ENCODE measurements at regions not wholly inside any gene's neighbourhood (a gene's known extent, or its start where the extent isn't known, plus 50 kb on each side); places are given as distances from the start of the nearest gene placed in this dataset.
A peak's percentile ranks its signal among the peaks of the same experiment; 100 is the strongest.

DNA sequence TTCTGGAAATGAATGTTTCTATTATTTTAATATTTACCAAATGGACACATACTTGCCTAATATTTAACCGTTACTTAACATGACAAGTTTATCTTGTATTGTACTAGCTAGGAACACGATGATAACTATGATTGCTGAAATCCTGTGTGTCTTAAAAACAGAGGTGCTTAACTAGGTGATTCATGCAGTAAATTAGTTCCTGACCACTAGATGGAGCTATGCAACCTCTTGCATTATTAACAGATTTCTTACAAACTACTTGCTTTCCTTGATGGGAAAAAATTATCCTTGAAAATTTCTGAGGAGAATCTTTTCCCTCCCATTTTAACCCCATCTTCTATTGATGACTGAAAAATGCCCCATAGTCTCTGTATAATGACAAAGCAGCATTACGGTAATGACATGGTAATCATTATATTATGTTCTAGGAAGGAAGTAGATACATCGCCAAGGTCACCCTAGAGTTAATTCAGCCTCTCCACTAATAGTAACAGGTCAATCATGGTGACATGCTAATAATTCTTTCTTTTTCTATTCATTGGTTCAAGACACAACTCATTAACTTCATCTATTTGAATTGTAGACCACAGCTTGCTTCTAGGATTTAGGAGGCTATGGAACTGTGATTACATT, 844.2 kb downstream of the RAPGEF2 start:
- Histone ChIP-seq H2AFZ (ENCODE audit: low read length) (no peak overlapping the region), H3K9me3 (ENCODE audit: low read length) (no peaks in the 10 kb centered on the region), H4K20me1 (ENCODE audit: insufficient read depth, low read length) (no peaks in the 10 kb centered on the region), H3K36me3 (replicated peaks in 1 of 2; ENCODE audit: control insufficient read depth in 1 of 2, insufficient read depth in 2 of 2, low read length in 2 of 2) (no peaks in the 10 kb centered on the region), H3K4me3 (replicated peaks in 1 of 3; ENCODE audit: insufficient read depth in 1 of 3, low read depth in 2 of 3, low read length in 3 of 3) (no peak overlapping the region), H3K27me3 (ENCODE audit: control insufficient read depth in 1 of 2, insufficient read depth in 2 of 2, low read length in 2 of 2) (no peaks in the 10 kb centered on the region), H3K9ac (ENCODE audit: insufficient read depth, low read depth, low read length) (no peak overlapping the region), H3K4me2 (ENCODE audit: low read depth, low read length) (no peak overlapping the region), H3K4me1 (ENCODE audit: insufficient read depth, low read length) (no peaks in the 10 kb centered on the region), H3K27ac (ENCODE audit: extremely low read length, insufficient read depth, low read length) (no peak overlapping the region), H3K79me2 (ENCODE audit: insufficient read depth, low read length) (no peaks in the 10 kb centered on the region)
- DNase-seq (ENCODE audit: low spot score) (peak; percentile 52), ATAC-seq (no peak), FAIRE-seq (peak; percentile 39)
- BruUV-seq (replicated peaks) = no TSS peak
- ChIA-PET POLR2A (no interaction called here), CTCF (ENCODE audit: low intra/inter-chr PET ratio, low total read pairs) (no interaction called here)
- in situ Hi-C loops (cut with HindIII; ENCODE audit: extremely low pct_ligation_motif_present, low pct_unique_long_range_greater_than_20kb) = no loop called here
- 15% methylated on average over 4 of the region's 4 CpGs for WGBS (ENCODE audit: low lambda C conversion rate)
- intact Hi-C loops (cut with micrococcal nuclease; ENCODE audit: unreplicated experiment) = loop anchor here (1.0 kb wide), 1 partner anchor 460 kb away; no protein-coding TSS in a partner anchor
- TF ChIP-seq, protein P1, sequence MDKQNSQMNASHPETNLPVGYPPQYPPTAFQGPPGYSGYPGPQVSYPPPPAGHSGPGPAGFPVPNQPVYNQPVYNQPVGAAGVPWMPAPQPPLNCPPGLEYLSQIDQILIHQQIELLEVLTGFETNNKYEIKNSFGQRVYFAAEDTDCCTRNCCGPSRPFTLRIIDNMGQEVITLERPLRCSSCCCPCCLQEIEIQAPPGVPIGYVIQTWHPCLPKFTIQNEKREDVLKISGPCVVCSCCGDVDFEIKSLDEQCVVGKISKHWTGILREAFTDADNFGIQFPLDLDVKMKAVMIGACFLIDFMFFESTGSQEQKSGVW (CRISPR knock-in tag; IDR thresholded peaks at IDR 0.05; ENCODE audit: borderline replicate concordance) = no peak
- TF ChIP-seq ZNF883 (CRISPR knock-in tag; IDR thresholded peaks at IDR 0.05; ENCODE audit: not compliant biosample characterization) = no peak
- TF ChIP-seq ZNF605 (CRISPR knock-in tag; IDR thresholded peaks at IDR 0.05) = no peak
- 0 out of 2 replicates have a peak, but pooled peaks have one; percentile 45 for TF ChIP-seq ZSCAN21 (CRISPR knock-in tag; IDR thresholded peaks at IDR 0.05; ENCODE audit: borderline replicate concordance)
- TF ChIP-seq FOXP1 (IDR thresholded peaks at IDR 0.05) = no peak
- no peak for TF ChIP-seq FOXP1 (CRISPR knock-in tag; IDR thresholded peaks at IDR 0.05)
- TF ChIP-seq TEAD3 (CRISPR knock-in tag; optimal IDR thresholded peaks at IDR 0.05; ENCODE audit: borderline replicate concordance) = no peak
- no peak for TF ChIP-seq TOE1 (CRISPR knock-in tag; IDR thresholded peaks at IDR 0.05)
- no peak for TF ChIP-seq RNF2 (conservative IDR thresholded peaks at IDR 0.05; ENCODE audit: low read depth)
- TF ChIP-seq MIXL1 (CRISPR knock-in tag; IDR thresholded peaks at IDR 0.05) = 0 out of 2 replicates have a peak, but pooled peaks have one; percentile 16
- TF ChIP-seq MED8 (CRISPR knock-in tag; IDR thresholded peaks at IDR 0.05; ENCODE audit: insufficient replicate concordance) = no peak
- TF ChIP-seq, protein P2, sequence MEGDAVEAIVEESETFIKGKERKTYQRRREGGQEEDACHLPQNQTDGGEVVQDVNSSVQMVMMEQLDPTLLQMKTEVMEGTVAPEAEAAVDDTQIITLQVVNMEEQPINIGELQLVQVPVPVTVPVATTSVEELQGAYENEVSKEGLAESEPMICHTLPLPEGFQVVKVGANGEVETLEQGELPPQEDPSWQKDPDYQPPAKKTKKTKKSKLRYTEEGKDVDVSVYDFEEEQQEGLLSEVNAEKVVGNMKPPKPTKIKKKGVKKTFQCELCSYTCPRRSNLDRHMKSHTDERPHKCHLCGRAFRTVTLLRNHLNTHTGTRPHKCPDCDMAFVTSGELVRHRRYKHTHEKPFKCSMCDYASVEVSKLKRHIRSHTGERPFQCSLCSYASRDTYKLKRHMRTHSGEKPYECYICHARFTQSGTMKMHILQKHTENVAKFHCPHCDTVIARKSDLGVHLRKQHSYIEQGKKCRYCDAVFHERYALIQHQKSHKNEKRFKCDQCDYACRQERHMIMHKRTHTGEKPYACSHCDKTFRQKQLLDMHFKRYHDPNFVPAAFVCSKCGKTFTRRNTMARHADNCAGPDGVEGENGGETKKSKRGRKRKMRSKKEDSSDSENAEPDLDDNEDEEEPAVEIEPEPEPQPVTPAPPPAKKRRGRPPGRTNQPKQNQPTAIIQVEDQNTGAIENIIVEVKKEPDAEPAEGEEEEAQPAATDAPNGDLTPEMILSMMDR (CRISPR knock-in tag; IDR thresholded peaks at IDR 0.05) = peak; percentile 65
- peak; percentile 34; the same call in 1 of the 2 replicates for TF ChIP-seq SMC3 (IDR thresholded peaks at IDR 0.05; ENCODE audit: low read length)
- TF ChIP-seq FOXP4 (CRISPR knock-in tag; IDR thresholded peaks at IDR 0.05) = no peak
- TF ChIP-seq ZNF614 (CRISPR knock-in tag; IDR thresholded peaks at IDR 0.05; ENCODE audit: borderline replicate concordance) = no peak
- no peak for TF ChIP-seq CHD2 (IDR thresholded peaks at IDR 0.05; ENCODE audit: low read depth, low read length)
- no peak for TF ChIP-seq ZNF598 (CRISPR knock-in tag; IDR thresholded peaks at IDR 0.05; ENCODE audit: borderline replicate concordance)
- no peak for TF ChIP-seq ZNF468 (CRISPR knock-in tag; IDR thresholded peaks at IDR 0.05)
- TF ChIP-seq CEBPG (CRISPR knock-in tag; IDR thresholded peaks at IDR 0.05) = no peak
- TF ChIP-seq STAG1 (CRISPR knock-in tag; IDR thresholded peaks at IDR 0.05) = peak; percentile 60
- TF ChIP-seq, protein P3, sequence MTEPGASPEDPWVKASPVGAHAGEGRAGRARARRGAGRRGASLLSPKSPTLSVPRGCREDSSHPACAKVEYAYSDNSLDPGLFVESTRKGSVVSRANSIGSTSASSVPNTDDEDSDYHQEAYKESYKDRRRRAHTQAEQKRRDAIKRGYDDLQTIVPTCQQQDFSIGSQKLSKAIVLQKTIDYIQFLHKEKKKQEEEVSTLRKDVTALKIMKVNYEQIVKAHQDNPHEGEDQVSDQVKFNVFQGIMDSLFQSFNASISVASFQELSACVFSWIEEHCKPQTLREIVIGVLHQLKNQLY (CRISPR knock-in tag; IDR thresholded peaks at IDR 0.05) = no peak
- TF ChIP-seq IRX3 (CRISPR knock-in tag; IDR thresholded peaks at IDR 0.05; ENCODE audit: borderline replicate concordance, low read depth) = no peak
- TF ChIP-seq MXI1 (IDR thresholded peaks at IDR 0.05; ENCODE audit: borderline replicate concordance, low read depth, low read length) = no peak
